OCI-LY1 (cell line): ENCODE measurements at regions not wholly inside any gene's neighbourhood (a gene's known extent, or its start where the extent isn't known, plus 50 kb on each side); places are given as distances from the start of the nearest gene placed in this dataset.

ENCODE experiments used
- H2AFZ ChIP-seq: fragments of 200-600 bp; sonication (generic), shearing (Covaris generic); 2 replicates; pipeline ENCODE4 v1.6.0; 2014; ENCODE audit warnings: antibody characterized with exemption, mild to moderate bottlenecking, low read length
- H3F3A ChIP-seq: fragments of 200-600 bp; sonication (generic), shearing (Covaris generic); 2 replicates; pipeline ENCODE4 v1.6.0; 2014; ENCODE audit warnings: mild to moderate bottlenecking, antibody characterized with exemption, low read length, moderate library complexity; ENCODE audit not compliant: insufficient read depth
- H3K27ac ChIP-seq: fragments of 200-600 bp; sonication (generic); 2 replicates; pipeline ENCODE4 v1.5.1; 2014; ENCODE audit warnings: low read length, mixed run types, mild to moderate bottlenecking, low read depth; ENCODE audit not compliant: poor library complexity, severe bottlenecking
- H3K27me3 ChIP-seq: fragments of 200-600 bp; sonication (generic); 2 replicates; pipeline ENCODE4 v1.6.0; 2014; ENCODE audit warnings: antibody characterized with exemption, mild to moderate bottlenecking, low read length, moderate library complexity; ENCODE audit not compliant: insufficient read depth
- H3K36me3 ChIP-seq: fragments of 200-600 bp; sonication (generic); 2 replicates; pipeline ENCODE4 v1.6.1; 2014; ENCODE audit warnings: mild to moderate bottlenecking, antibody characterized with exemption, low read length, moderate library complexity, mixed read lengths; ENCODE audit not compliant: insufficient read depth
- H3K4me1 ChIP-seq: fragments of 200-600 bp; sonication (generic); 2 replicates; pipeline ENCODE4 v1.5.1; 2014; ENCODE audit warnings: mild to moderate bottlenecking, low read length, moderate library complexity; ENCODE audit not compliant: insufficient read depth, severe bottlenecking
- H3K4me2 ChIP-seq: fragments of 200-600 bp; sonication (generic), shearing (Covaris generic); 2 replicates; pipeline ENCODE4 v1.6.1; 2014; ENCODE audit warnings: low read length
- H3K4me3 ChIP-seq: fragments of 200-600 bp; sonication (generic); 2 replicates; pipeline ENCODE4 v1.5.1; 2014; ENCODE audit warnings: low read length, low read depth, mild to moderate bottlenecking, mixed read lengths; ENCODE audit not compliant: poor library complexity, severe bottlenecking
- H3K79me2 ChIP-seq: fragments of 200-600 bp; shearing (Covaris generic); 2 replicates; pipeline ENCODE4 v1.6.1; 2016; ENCODE audit warnings: mixed run types, low read length, mixed read lengths; ENCODE audit not compliant: insufficient read depth
- H3K9ac ChIP-seq: fragments of 200-600 bp; sonication (generic), shearing (Covaris generic); 2 replicates; pipeline ENCODE4 v1.6.1; 2014; ENCODE audit warnings: mild to moderate bottlenecking, low read length, mixed read lengths
- H3K9me2 ChIP-seq: fragments of 200-600 bp; sonication (generic), shearing (Covaris generic); 2 replicates; pipeline ENCODE4 v1.6.1; 2014; ENCODE audit warnings: low read depth, mild to moderate bottlenecking, low read length, mixed read lengths
- H3K9me3 ChIP-seq: fragments of 200-600 bp; shearing (Covaris generic); 2 replicates; pipeline ENCODE4 v1.6.1; 2014; ENCODE audit warnings: low read length, mixed read lengths
- H4K20me1 ChIP-seq: fragments of 200-600 bp; sonication (generic), shearing (Covaris generic); 2 replicates; pipeline ENCODE4 v1.6.0; 2016; ENCODE audit warnings: mild to moderate bottlenecking, low read length; ENCODE audit not compliant: insufficient read depth
- CTCF ChIP-seq: fragments of 200-600 bp; sonication (generic), shearing (Covaris generic); IDR thresholded peaks from 2 replicates; pipeline ENCODE4 v1.5.1; 2017; ENCODE audit warnings: mild to moderate bottlenecking, antibody characterized with exemption, low read length, moderate library complexity, mixed read lengths
- EZH2 ChIP-seq: fragments of 200-600 bp; sonication (generic), shearing (Covaris generic); IDR thresholded peaks from 2 replicates; pipeline ENCODE4 v1.8.0; 2017; ENCODE audit warnings: borderline replicate concordance, mixed run types, mild to moderate bottlenecking, antibody characterized with exemption, low read length, moderate library complexity, mixed read lengths

GRCh38 chr10:106479636-106480035, 684.9 kb downstream of the SORCS1 start:
- Histone ChIP-seq H4K20me1 (no peaks in the 10 kb centered on the region), H3K4me3 (no peak overlapping the region), H2AFZ (no peak overlapping the region), H3K79me2 (no peaks in the 10 kb centered on the region), H3F3A (no peaks in the 10 kb centered on the region), H3K27me3 (no peaks in the 10 kb centered on the region), H3K4me2 (no peak overlapping the region), H3K9me2 (no peaks in the 10 kb centered on the region), H3K4me1 (no peaks in the 10 kb centered on the region), H3K9ac (no peak overlapping the region), H3K27ac (no peak overlapping the region), H3K9me3 (no peaks in the 10 kb centered on the region), H3K36me3 (no peaks in the 10 kb centered on the region)
- TF ChIP-seq EZH2, result no peak
- no peak for TF ChIP-seq CTCF

GRCh38 chr10:106474876-106475275, 689.6 kb downstream of the SORCS1 start:
- Histone ChIP-seq H2AFZ (no peak overlapping the region), H4K20me1 (no peaks in the 10 kb centered on the region), H3K27me3 (no peaks in the 10 kb centered on the region), H3K79me2 (no peaks in the 10 kb centered on the region), H3K4me3 (no peak overlapping the region), H3K9me3 (no peaks in the 10 kb centered on the region), H3K9me2 (no peaks in the 10 kb centered on the region), H3K4me1 (no peaks in the 10 kb centered on the region), H3K9ac (no peak overlapping the region), H3K36me3 (no peaks in the 10 kb centered on the region), H3K4me2 (no peak overlapping the region), H3F3A (no peaks in the 10 kb centered on the region), H3K27ac (no peak overlapping the region)
- no peak for TF ChIP-seq EZH2
- TF ChIP-seq CTCF, result no peak

- H3K36me3 ChIP-seq, result no peaks in the 10 kb centered on the region
- no peaks in the 10 kb centered on the region for H3K9me3 ChIP-seq
- no peak overlapping the region for H3K4me2 ChIP-seq
- no peaks in the 10 kb centered on the region for H3K4me1 ChIP-seq
- no peaks in the 10 kb centered on the region for H3F3A ChIP-seq
- TF ChIP-seq EZH2 (no peak), CTCF (no peak)
- no peak overlapping the region for H3K27ac ChIP-seq
- no peak overlapping the region for H2AFZ ChIP-seq
- no peaks in the 10 kb centered on the region for H3K79me2 ChIP-seq
- H3K27me3 ChIP-seq, result no peaks in the 10 kb centered on the region
- H3K9ac ChIP-seq, result no peak overlapping the region
- no peaks in the 10 kb centered on the region for H4K20me1 ChIP-seq
- no peak overlapping the region for H3K4me3 ChIP-seq
- no peaks in the 10 kb centered on the region for H3K9me2 ChIP-seq
Observed at GRCh38 chr10:106473129-106473685, 691.3 kb downstream of the SORCS1 start.
